ENCODE measurements at regions not wholly inside any gene's neighbourhood (a gene's known extent, or its start where the extent isn't known, plus 50 kb on each side); places are given as distances from the start of the nearest gene placed in this dataset.

- H3K27me3 ChIP-seq (ENCODE audit: insufficient read depth, low read length), result no peaks in the 10 kb centered on the region
- no peak overlapping the region for H2AFZ ChIP-seq (ENCODE audit: low read length)
- H3K27me3 Mint-ChIP-seq (ENCODE audit: low read depth), result no peaks in the 10 kb centered on the region
- no peak overlapping the region for H3K23ac ChIP-seq (ENCODE audit: insufficient read length, low read depth, low read length)
- no peak overlapping the region for H2BK120ac ChIP-seq (ENCODE audit: low read depth, low read length, poor library complexity, severe bottlenecking)
- H3K79me1 ChIP-seq (ENCODE audit: insufficient read depth, low read depth, low read length, poor library complexity, severe bottlenecking), result no peaks in the 10 kb centered on the region
- no peak overlapping the region for H3K4me2 ChIP-seq (ENCODE audit: insufficient read depth, insufficient read length, low read length)
- DNase-seq, result no peak
- H2BK5ac ChIP-seq (ENCODE audit: insufficient read length, low read length), result no peak overlapping the region
- no peak overlapping the region for H2AK5ac ChIP-seq (ENCODE audit: insufficient read length, low read length)
- no peak overlapping the region for H3T11ph ChIP-seq (ENCODE audit: low read length)
- H3K23me2 ChIP-seq (ENCODE audit: insufficient read length, low read depth, low read length, poor library complexity, severe bottlenecking), result no peaks in the 10 kb centered on the region
- H3K56ac ChIP-seq (ENCODE audit: insufficient read length, low read depth, low read length), result no peak overlapping the region
- no peaks in the 10 kb centered on the region for H3K36me3 Mint-ChIP-seq (ENCODE audit: insufficient read depth in 1 of 3, low read depth in 3 of 3)
- no peak overlapping the region for H3K4me3 Mint-ChIP-seq
- WGBS (ENCODE audit: extremely low coverage, insufficient read length, low lambda C conversion rate), result no CpG with 5 or more reads among the region's 2 CpGs
- no peak overlapping the region for H3K18ac ChIP-seq (ENCODE audit: insufficient read length, low read depth, low read length)
- no peak overlapping the region for H2BK15ac ChIP-seq (ENCODE audit: low read depth, low read length)
- H3K4me1 ChIP-seq (ENCODE audit: insufficient read depth, low read length), result no peaks in the 10 kb centered on the region
- H3K9me3 ChIP-seq (ENCODE audit: control insufficient read depth, low read depth, low read length), result no peaks in the 10 kb centered on the region
- H4K5ac ChIP-seq (ENCODE audit: insufficient read length, low read depth, low read length), result no peak overlapping the region
- H2BK20ac ChIP-seq (ENCODE audit: low read depth, low read length, poor library complexity, severe bottlenecking), result no peak overlapping the region
- no peak overlapping the region for H3K27ac ChIP-seq (ENCODE audit: insufficient read length, low read depth, low read length)
- TF ChIP-seq, protein P1, sequence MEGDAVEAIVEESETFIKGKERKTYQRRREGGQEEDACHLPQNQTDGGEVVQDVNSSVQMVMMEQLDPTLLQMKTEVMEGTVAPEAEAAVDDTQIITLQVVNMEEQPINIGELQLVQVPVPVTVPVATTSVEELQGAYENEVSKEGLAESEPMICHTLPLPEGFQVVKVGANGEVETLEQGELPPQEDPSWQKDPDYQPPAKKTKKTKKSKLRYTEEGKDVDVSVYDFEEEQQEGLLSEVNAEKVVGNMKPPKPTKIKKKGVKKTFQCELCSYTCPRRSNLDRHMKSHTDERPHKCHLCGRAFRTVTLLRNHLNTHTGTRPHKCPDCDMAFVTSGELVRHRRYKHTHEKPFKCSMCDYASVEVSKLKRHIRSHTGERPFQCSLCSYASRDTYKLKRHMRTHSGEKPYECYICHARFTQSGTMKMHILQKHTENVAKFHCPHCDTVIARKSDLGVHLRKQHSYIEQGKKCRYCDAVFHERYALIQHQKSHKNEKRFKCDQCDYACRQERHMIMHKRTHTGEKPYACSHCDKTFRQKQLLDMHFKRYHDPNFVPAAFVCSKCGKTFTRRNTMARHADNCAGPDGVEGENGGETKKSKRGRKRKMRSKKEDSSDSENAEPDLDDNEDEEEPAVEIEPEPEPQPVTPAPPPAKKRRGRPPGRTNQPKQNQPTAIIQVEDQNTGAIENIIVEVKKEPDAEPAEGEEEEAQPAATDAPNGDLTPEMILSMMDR (conservative IDR thresholded peaks at IDR 0.05), result no peak
- H4K8ac ChIP-seq (replicated peaks; ENCODE audit: insufficient read length, low read depth, low read length), result no peak overlapping the region
- no peak overlapping the region for H3K14ac ChIP-seq (ENCODE audit: insufficient read depth, low read length)
- H3K9ac ChIP-seq (ENCODE audit: extremely low read depth, insufficient read length, low read length), result no peak overlapping the region
- no peaks in the 10 kb centered on the region for H4K20me1 ChIP-seq (ENCODE audit: control insufficient read depth, insufficient read depth, insufficient read length)
- no peaks in the 10 kb centered on the region for H3K9me3 Mint-ChIP-seq
- H3K4me1 Mint-ChIP-seq, result no peaks in the 10 kb centered on the region
- no peak overlapping the region for H3K4ac ChIP-seq (ENCODE audit: low read depth, low read length)
- H3K79me2 ChIP-seq (ENCODE audit: insufficient read depth, low read length), result no peaks in the 10 kb centered on the region
- H2BK12ac ChIP-seq (ENCODE audit: insufficient read length, low read depth, low read length), result no peak overlapping the region
- H3K27ac Mint-ChIP-seq, result no peak overlapping the region
- H4K91ac ChIP-seq (ENCODE audit: insufficient read length, low read depth, low read length), result no peak overlapping the region
These were observed 91.2 kb upstream of the NGF start for GRCh38 chr1:115429241-115429640.

Measured in H9 (cell line).